SU-DHL-6 (cell line): ENCODE measurements at regions not wholly inside any gene's neighbourhood (a gene's known extent, or its start where the extent isn't known, plus 50 kb on each side); places are given as distances from the start of the nearest gene placed in this dataset.

Experiments
- H2AFZ ChIP-seq: fragments of 200-600 bp; sonication (generic); 2 replicates; pipeline ENCODE4 v1.6.1; 2014; ENCODE audit warnings: low read depth, mild to moderate bottlenecking, moderate library complexity, mixed read lengths, antibody characterized with exemption, low read length; ENCODE audit not compliant: severe bottlenecking
- H3F3A ChIP-seq: fragments of 200-600 bp; shearing (Covaris generic); 2 replicates; pipeline ENCODE4 v1.6.0; 2016; ENCODE audit warnings: antibody characterized with exemption, mild to moderate bottlenecking; ENCODE audit not compliant: insufficient read depth
- H3K27ac ChIP-seq: fragments of 200-600 bp; sonication (generic); 2 replicates; pipeline ENCODE4 v1.5.1; 2016; ENCODE audit warnings: low read depth, mild to moderate bottlenecking, low read length, moderate library complexity, mixed read lengths
- H3K27me3 ChIP-seq: fragments of 200-600 bp; sonication (generic), shearing (Covaris generic); 2 replicates; pipeline ENCODE4 v1.6.0; 2014; ENCODE audit warnings: mild to moderate bottlenecking, low read length
- H3K36me3 ChIP-seq: fragments of 200-600 bp; sonication (generic); 2 replicates; pipeline ENCODE4 v1.6.1; 2014; ENCODE audit warnings: mild to moderate bottlenecking, low read length, mixed read lengths
- H3K4me2 ChIP-seq: fragments of 300-600, 200-600 bp; shearing (Covaris generic), sonication (generic); 2 replicates; pipeline ENCODE4 v1.6.0; 2014; ENCODE audit warnings: low read length, low read depth, mild to moderate bottlenecking; ENCODE audit not compliant: poor library complexity, severe bottlenecking
- H3K4me3 ChIP-seq: fragments of 200-600 bp; sonication (generic); 2 replicates; pipeline ENCODE4 v1.5.1; 2014; ENCODE audit warnings: antibody characterized with exemption, low read length, mild to moderate bottlenecking, mixed read lengths; ENCODE audit not compliant: insufficient read depth, poor library complexity, severe bottlenecking
- H3K79me2 ChIP-seq: fragments of 200-600 bp; sonication (generic); 2 replicates; pipeline ENCODE4 v1.6.1; 2014; ENCODE audit warnings: mild to moderate bottlenecking, low read length, moderate library complexity; ENCODE audit not compliant: insufficient read depth
- H3K9ac ChIP-seq: fragments of 200-600 bp; sonication (generic); 2 replicates; pipeline ENCODE4 v1.7.0; 2014; ENCODE audit warnings: mild to moderate bottlenecking, low read length
- H3K9me2 ChIP-seq: fragments of 200-600 bp; sonication (generic); replicated peaks from 2 replicates; pipeline ENCODE4 v1.6.1; 2014; ENCODE audit warnings: low read length; ENCODE audit not compliant: insufficient read depth
- H3K9me3 ChIP-seq: fragments of 200-600 bp; sonication (generic); 2 replicates; pipeline ENCODE4 v1.6.1; 2014; ENCODE audit warnings: low read length, mixed read lengths; ENCODE audit not compliant: insufficient read depth
- H4K20me1 ChIP-seq: fragments of 200-600 bp; sonication (generic); 2 replicates; pipeline ENCODE4 v1.6.1; 2014; ENCODE audit warnings: low read depth, mild to moderate bottlenecking, antibody characterized with exemption, low read length, moderate library complexity, mixed read lengths
- CTCF ChIP-seq: fragments of 200-600 bp; sonication (generic); IDR thresholded peaks from one replicate; pipeline ENCODE4 v1.5.1; 2017; ENCODE audit warnings: antibody characterized with exemption, mild to moderate bottlenecking, low read length, moderate library complexity; ENCODE audit not compliant: insufficient read depth, poor library complexity, severe bottlenecking
- EZH2phosphoT487 ChIP-seq: fragments of 200-600 bp; sonication (generic), shearing (Covaris generic); conservative IDR thresholded peaks from 2 replicates; pipeline ENCODE4 v1.6.1; 2018; ENCODE audit warnings: mild to moderate bottlenecking, antibody characterized with exemption, low read length, moderate library complexity, mixed read lengths

- Histone ChIP-seq H3K79me2 (no peaks in the 10 kb centered on the region), H3K9ac (no peak overlapping the region), H4K20me1 (no peaks in the 10 kb centered on the region), H3K27ac (no peak overlapping the region), H3K4me2 (no peak overlapping the region), H3K9me3 (no peaks in the 10 kb centered on the region), H3F3A (no peaks in the 10 kb centered on the region), H3K4me3 (no peak overlapping the region), H3K27me3 (no peaks in the 10 kb centered on the region), H3K36me3 (no peaks in the 10 kb centered on the region), H3K9me2 (no peaks in the 10 kb centered on the region), H2AFZ (no peak overlapping the region)
- TF ChIP-seq CTCF: no peak
- TF ChIP-seq EZH2phosphoT487: no peak
Observed at GRCh38 chr11:44400431-44400830, 90.5 kb upstream of the ALX4 start.

- Histone ChIP-seq H3K9ac (no peak overlapping the region), H3K4me3 (no peak overlapping the region), H3F3A (no peaks in the 10 kb centered on the region), H3K9me3 (no peaks in the 10 kb centered on the region), H4K20me1 (no peaks in the 10 kb centered on the region), H2AFZ (no peak overlapping the region), H3K9me2 (no peaks in the 10 kb centered on the region), H3K36me3 (no peaks in the 10 kb centered on the region), H3K27me3 (no peaks in the 10 kb centered on the region), H3K27ac (no peak overlapping the region), H3K4me2 (no peak overlapping the region), H3K79me2 (no peaks in the 10 kb centered on the region)
- no peak for TF ChIP-seq CTCF
- TF ChIP-seq EZH2phosphoT487: no peak
Observed at GRCh38 chr11:44402466-44403075, 92.6 kb upstream of the ALX4 start.

- no peaks in the 10 kb centered on the region for H3K36me3 ChIP-seq
- TF ChIP-seq CTCF (no peak), EZH2phosphoT487 (no peak)
- H3K79me2 ChIP-seq: no peaks in the 10 kb centered on the region
- no peak overlapping the region for H3K27ac ChIP-seq
- no peaks in the 10 kb centered on the region for H3F3A ChIP-seq
- no peak overlapping the region for H3K4me3 ChIP-seq
- H3K27me3 ChIP-seq: no peaks in the 10 kb centered on the region
- no peak overlapping the region for H3K4me2 ChIP-seq
- H3K9ac ChIP-seq: no peak overlapping the region
- H4K20me1 ChIP-seq: no peaks in the 10 kb centered on the region
- no peaks in the 10 kb centered on the region for H3K9me3 ChIP-seq
- H3K9me2 ChIP-seq: no peaks in the 10 kb centered on the region
- no peak overlapping the region for H2AFZ ChIP-seq
Observed at GRCh38 chr11:44403176-44403575, 93.2 kb upstream of the ALX4 start.
